ENCODE measurements at regions not wholly inside any gene's neighbourhood (a gene's known extent, or its start where the extent isn't known, plus 50 kb on each side); places are given as distances from the start of the nearest gene placed in this dataset.

- 34 to 35% (median 35%) methylated on average over 6 of the region's 6 CpGs for WGBS, 3 donors
- Histone ChIP-seq H3K27me3 (no peaks in the 10 kb centered on the region), H3K9me3 (no peaks in the 10 kb centered on the region), H3K27ac (no peak overlapping the region), H3K36me3 (no peaks in the 10 kb centered on the region), H3K4me1 (ENCODE audit: insufficient read depth) (peaks cover 1% of the 10 kb centered on the region), H3K4me3 (no peak overlapping the region)
- intact Hi-C loops (cut with DNase I), result no loop called here
- DNase-seq, result no peak
- no peak for TF ChIP-seq POLR2A (IDR thresholded peaks at IDR 0.05)
Observed at GRCh38 chr7:68041554-68041953, 1044.9 kb downstream of the TYW1 start.

GRCh38 chr7:68043546-68043945 is 1046.9 kb downstream of the TYW1 start:
- no peak overlapping the region for H3K4me3 ChIP-seq
- 69 to 74% (median 70%) methylated on average over 4 of the region's 4 CpGs for WGBS, 3 donors
- intact Hi-C loops (cut with DNase I), result no loop called here
- no peak for DNase-seq
- H3K36me3 ChIP-seq, result no peaks in the 10 kb centered on the region
- H3K4me1 ChIP-seq (ENCODE audit: insufficient read depth), result peaks cover 1% of the 10 kb centered on the region
- no peak overlapping the region for H3K27ac ChIP-seq
- H3K9me3 ChIP-seq, result no peaks in the 10 kb centered on the region
- no peaks in the 10 kb centered on the region for H3K27me3 ChIP-seq
- no peak for TF ChIP-seq POLR2A (IDR thresholded peaks at IDR 0.05)

GRCh38 chr7:68050627-68051026 is 1054.0 kb downstream of the TYW1 start:
- H3K4me1 ChIP-seq (ENCODE audit: insufficient read depth), result no peaks in the 10 kb centered on the region
- WGBS, 3 donors, result 89 to 91% (median 91%) methylated on average over 9 of the region's 9 CpGs
- DNase-seq, result no peak
- H3K4me3 ChIP-seq, result no peak overlapping the region
- no peaks in the 10 kb centered on the region for H3K9me3 ChIP-seq
- H3K27me3 ChIP-seq, result no peaks in the 10 kb centered on the region
- no peak overlapping the region for H3K27ac ChIP-seq
- intact Hi-C loops (cut with DNase I), result no loop called here
- TF ChIP-seq CTCF (IDR thresholded peaks at IDR 0.05), result no peak
- TF ChIP-seq EP300 (IDR thresholded peaks at IDR 0.05), result no peak
- TF ChIP-seq POLR2A (IDR thresholded peaks at IDR 0.05), result no peak
- H3K36me3 ChIP-seq, result no peaks in the 10 kb centered on the region

- H3K27ac ChIP-seq, result no peak overlapping the region
- WGBS, 3 donors, result 71 to 78% (median 76%) methylated on average over 2 of the region's 2 CpGs
- H3K9me3 ChIP-seq, result no peaks in the 10 kb centered on the region
- H3K27me3 ChIP-seq, result no peaks in the 10 kb centered on the region
- no peak for DNase-seq
- TF ChIP-seq POLR2A (IDR thresholded peaks at IDR 0.05) (no peak), EP300 (IDR thresholded peaks at IDR 0.05) (no peak), CTCF (IDR thresholded peaks at IDR 0.05) (no peak)
- no peak overlapping the region for H3K4me3 ChIP-seq
- H3K4me1 ChIP-seq (ENCODE audit: insufficient read depth), result no peaks in the 10 kb centered on the region
- no peaks in the 10 kb centered on the region for H3K36me3 ChIP-seq
- intact Hi-C loops (cut with DNase I), result no loop called here
Observed at GRCh38 chr7:68058014-68058413, 1061.4 kb downstream of the TYW1 start.

- Histone ChIP-seq H3K27ac (no peak overlapping the region), H3K36me3 (no peaks in the 10 kb centered on the region), H3K4me1 (ENCODE audit: insufficient read depth) (no peaks in the 10 kb centered on the region), H3K27me3 (no peaks in the 10 kb centered on the region), H3K9me3 (no peaks in the 10 kb centered on the region), H3K4me3 (no peak overlapping the region)
- intact Hi-C loops (cut with DNase I), result no loop called here
- no peak for DNase-seq
- 67 to 76% (median 76%) methylated on average over 6 of the region's 6 CpGs for WGBS, 3 donors
- TF ChIP-seq CTCF (IDR thresholded peaks at IDR 0.05) (no peak), EP300 (IDR thresholded peaks at IDR 0.05) (no peak), POLR2A (IDR thresholded peaks at IDR 0.05) (no peak)
Observed at GRCh38 chr7:68063171-68063570, 1066.5 kb downstream of the TYW1 start.

- DNase-seq, result no peak
- WGBS, 3 donors, result 89 to 96% (median 90%) methylated on average over 4 of the region's 4 CpGs
Observed at GRCh38 chr7:68065581-68065980, 1068.9 kb downstream of the TYW1 start.

More at GRCh38 chr7:68065581-68065980, 1068.9 kb downstream of the TYW1 start:
- intact Hi-C loops (cut with DNase I), result no loop called here
- Histone ChIP-seq H3K4me1 (ENCODE audit: insufficient read depth) (no peaks in the 10 kb centered on the region), H3K9me3 (no peaks in the 10 kb centered on the region), H3K27ac (no peak overlapping the region), H3K36me3 (no peaks in the 10 kb centered on the region), H3K4me3 (no peak overlapping the region), H3K27me3 (no peaks in the 10 kb centered on the region)
- TF ChIP-seq CTCF (IDR thresholded peaks at IDR 0.05) (no peak), EP300 (IDR thresholded peaks at IDR 0.05) (no peak), POLR2A (IDR thresholded peaks at IDR 0.05) (no peak)

All from ovary (tissue), 7 donors.